Chondrocyte (in vitro differentiated cells): ENCODE measurements at regions not wholly inside any gene's neighbourhood (a gene's known extent, or its start where the extent isn't known, plus 50 kb on each side); places are given as distances from the start of the nearest gene placed in this dataset.

ENCODE experiments used
- DNase-seq: peaks from one replicate; pipeline ENCODE4 v3.0.0; 2021; ENCODE audit warnings: mixed read lengths, low spot score
- H3K27ac Mint-ChIP-seq: one replicate; pipeline ENCODE4 v1.8.0; 2021; ENCODE audit warnings: mild to moderate bottlenecking, moderate library complexity, mixed read lengths; ENCODE audit not compliant: unreplicated experiment
- H3K27me3 Mint-ChIP-seq: 2 replicates; pipeline ENCODE4 v1.8.0; 2021; ENCODE audit warnings: low read depth, mixed read lengths
- H3K36me3 Mint-ChIP-seq: 2 replicates; pipeline ENCODE4 v1.8.0; 2021; ENCODE audit warnings: low read depth, mixed read lengths
- H3K4me1 Mint-ChIP-seq: 2 replicates; pipeline ENCODE4 v1.8.0; 2021; ENCODE audit warnings: low read depth, mild to moderate bottlenecking, mixed read lengths
- H3K4me3 Mint-ChIP-seq: one replicate; pipeline ENCODE4 v1.8.0; 2021; ENCODE audit warnings: mild to moderate bottlenecking, moderate library complexity, mixed read lengths; ENCODE audit not compliant: unreplicated experiment
- H3K9me3 Mint-ChIP-seq: 2 replicates; pipeline ENCODE4 v1.8.0; 2021; ENCODE audit warnings: low read depth, mixed read lengths
- TF ChIP-seq, protein P1 (sequence below): fragments of 200-600 bp; sonication (generic); IDR thresholded peaks from 2 replicates; pipeline ENCODE4 v1.5.0; 2021; ENCODE audit warnings: antibody characterized with exemption, mild to moderate bottlenecking, moderate library complexity

DNA sequence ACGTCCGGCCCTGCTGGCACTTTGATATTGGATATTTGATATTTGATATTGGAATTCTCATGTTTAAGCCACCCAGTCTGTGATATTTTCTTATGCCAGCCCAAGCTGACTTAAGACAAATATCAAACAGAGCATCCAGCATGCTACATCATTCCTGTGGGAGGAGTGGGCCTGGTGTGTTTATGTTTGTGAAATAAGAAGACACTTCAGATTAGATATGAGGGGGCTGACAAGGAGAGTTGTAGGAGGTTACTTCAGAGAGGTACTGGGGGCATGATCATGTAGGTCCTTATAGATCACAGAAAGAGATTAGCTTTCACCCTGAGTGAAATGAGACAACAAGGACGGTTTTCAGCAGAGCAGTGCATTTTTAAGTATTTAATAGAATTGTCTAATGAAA, 382.9 kb downstream of the SEMA3D start:
- H3K4me1 Mint-ChIP-seq, result peaks cover 5% of the 10 kb centered on the region
- no peaks in the 10 kb centered on the region for H3K36me3 Mint-ChIP-seq
- H3K4me3 Mint-ChIP-seq, result no peak overlapping the region
- no peaks in the 10 kb centered on the region for H3K27me3 Mint-ChIP-seq
- no peak for DNase-seq
- TF ChIP-seq, protein P1, sequence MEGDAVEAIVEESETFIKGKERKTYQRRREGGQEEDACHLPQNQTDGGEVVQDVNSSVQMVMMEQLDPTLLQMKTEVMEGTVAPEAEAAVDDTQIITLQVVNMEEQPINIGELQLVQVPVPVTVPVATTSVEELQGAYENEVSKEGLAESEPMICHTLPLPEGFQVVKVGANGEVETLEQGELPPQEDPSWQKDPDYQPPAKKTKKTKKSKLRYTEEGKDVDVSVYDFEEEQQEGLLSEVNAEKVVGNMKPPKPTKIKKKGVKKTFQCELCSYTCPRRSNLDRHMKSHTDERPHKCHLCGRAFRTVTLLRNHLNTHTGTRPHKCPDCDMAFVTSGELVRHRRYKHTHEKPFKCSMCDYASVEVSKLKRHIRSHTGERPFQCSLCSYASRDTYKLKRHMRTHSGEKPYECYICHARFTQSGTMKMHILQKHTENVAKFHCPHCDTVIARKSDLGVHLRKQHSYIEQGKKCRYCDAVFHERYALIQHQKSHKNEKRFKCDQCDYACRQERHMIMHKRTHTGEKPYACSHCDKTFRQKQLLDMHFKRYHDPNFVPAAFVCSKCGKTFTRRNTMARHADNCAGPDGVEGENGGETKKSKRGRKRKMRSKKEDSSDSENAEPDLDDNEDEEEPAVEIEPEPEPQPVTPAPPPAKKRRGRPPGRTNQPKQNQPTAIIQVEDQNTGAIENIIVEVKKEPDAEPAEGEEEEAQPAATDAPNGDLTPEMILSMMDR, result no peak
- peaks cover 4% of the 10 kb centered on the region for H3K9me3 Mint-ChIP-seq
- H3K27ac Mint-ChIP-seq, result no peak overlapping the region

DNA sequence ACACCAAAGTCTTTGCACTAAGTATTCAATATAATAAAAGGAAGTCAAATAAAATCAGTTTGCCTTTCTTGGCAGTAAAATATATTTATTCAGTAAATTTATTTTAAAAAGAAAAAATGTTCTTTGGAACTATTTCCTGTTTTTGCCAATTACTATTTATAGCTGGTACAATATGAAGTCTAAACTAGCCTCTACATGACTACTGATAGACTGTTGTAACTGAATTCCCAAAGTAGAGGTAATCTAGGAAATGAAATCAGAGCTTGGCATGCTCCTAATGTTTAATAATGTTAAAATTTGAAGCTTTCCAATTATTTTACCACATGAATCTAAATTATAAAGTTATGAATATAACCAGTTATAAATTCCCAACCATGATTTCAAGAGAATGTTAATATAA, 385.5 kb downstream of the SEMA3D start:
- no peak overlapping the region for H3K4me3 Mint-ChIP-seq
- peaks cover 5% of the 10 kb centered on the region for H3K4me1 Mint-ChIP-seq
- no peaks in the 10 kb centered on the region for H3K36me3 Mint-ChIP-seq
- TF ChIP-seq, protein P1, result no peak
- no peak overlapping the region for H3K27ac Mint-ChIP-seq
- peaks cover 12% of the 10 kb centered on the region for H3K9me3 Mint-ChIP-seq
- DNase-seq, result no peak
- H3K27me3 Mint-ChIP-seq, result no peaks in the 10 kb centered on the region

GRCh38 chr7:84800846-84801245, 386.0 kb downstream of the SEMA3D start:
- Mint-ChIP-seq H3K9me3 (peaks cover 12% of the 10 kb centered on the region), H3K27ac (no peak overlapping the region), H3K4me3 (no peak overlapping the region), H3K4me1 (peaks cover 5% of the 10 kb centered on the region), H3K27me3 (no peaks in the 10 kb centered on the region), H3K36me3 (no peaks in the 10 kb centered on the region)
- TF ChIP-seq, protein P1, result no peak
- DNase-seq, result no peak

GRCh38 chr7:84799106-84799505, 387.8 kb downstream of the SEMA3D start:
- H3K4me3 Mint-ChIP-seq, result no peak overlapping the region
- H3K4me1 Mint-ChIP-seq, result peaks cover 5% of the 10 kb centered on the region
- no peaks in the 10 kb centered on the region for H3K36me3 Mint-ChIP-seq
- TF ChIP-seq, protein P1, result no peak
- no peaks in the 10 kb centered on the region for H3K27me3 Mint-ChIP-seq
- no peak for DNase-seq
- no peak overlapping the region for H3K27ac Mint-ChIP-seq
- H3K9me3 Mint-ChIP-seq, result peaks cover 16% of the 10 kb centered on the region

- H3K27me3 Mint-ChIP-seq, result no peaks in the 10 kb centered on the region
- H3K27ac Mint-ChIP-seq, result no peak overlapping the region
- TF ChIP-seq, protein P1, result no peak
- H3K9me3 Mint-ChIP-seq, result peaks cover 16% of the 10 kb centered on the region
- no peak for DNase-seq
- H3K36me3 Mint-ChIP-seq, result no peaks in the 10 kb centered on the region
- H3K4me3 Mint-ChIP-seq, result no peak overlapping the region
- peaks cover 5% of the 10 kb centered on the region for H3K4me1 Mint-ChIP-seq
Observed at GRCh38 chr7:84792231-84792893, 394.5 kb downstream of the SEMA3D start.
